KOPT-K1 (cell line): ENCODE measurements at regions not wholly inside any gene's neighbourhood (a gene's known extent, or its start where the extent isn't known, plus 50 kb on each side); places are given as distances from the start of the nearest gene placed in this dataset.

Experiments used
- H3K27ac ChIP-seq: fragments of 200-600 bp; sonication (generic); 2 replicates; pipeline ENCODE4 v1.5.1; 2016; ENCODE audit warnings: antibody characterized with exemption, mild to moderate bottlenecking, low read depth, low read length; ENCODE audit not compliant: poor library complexity, severe bottlenecking
- H3K36me3 ChIP-seq: fragments of 200-600 bp; sonication (generic); 2 replicates; pipeline ENCODE4 v1.5.1; 2017; ENCODE audit warnings: antibody characterized with exemption, mild to moderate bottlenecking, low read length, moderate library complexity; ENCODE audit not compliant: insufficient read depth
- H3K9me3 ChIP-seq: fragments of 200-600 bp; sonication (generic); 2 replicates; pipeline ENCODE4 v1.5.1; 2017; ENCODE audit warnings: antibody characterized with exemption, low read length, mild to moderate bottlenecking; ENCODE audit not compliant: insufficient read depth, poor library complexity, severe bottlenecking

GRCh38 chr22:27443306-27443705 lies 358.2 kb downstream of the MN1 start:
- Histone ChIP-seq H3K9me3 (no peaks in the 10 kb centered on the region), H3K36me3 (no peaks in the 10 kb centered on the region), H3K27ac (no peak overlapping the region)

DNA sequence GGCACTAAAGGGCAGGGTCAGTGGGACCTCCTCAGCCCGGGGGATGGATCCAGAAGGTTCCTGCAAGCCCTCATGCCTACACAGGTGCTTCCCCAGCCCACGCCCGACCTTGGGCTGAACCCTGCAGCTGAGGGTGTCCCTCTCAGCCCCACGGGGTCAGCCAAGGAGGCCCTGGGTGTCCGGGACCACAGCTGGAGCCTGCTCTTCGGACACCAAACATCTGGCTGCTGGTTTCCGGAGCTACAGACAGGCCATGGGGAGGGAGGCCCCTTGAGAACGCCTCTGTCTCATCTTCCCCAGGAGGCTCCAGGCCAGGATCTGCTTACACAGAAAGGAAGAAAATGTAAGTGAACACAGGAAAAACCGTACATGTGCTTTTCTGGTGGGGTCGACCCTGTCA lies 355.7 kb downstream of the MN1 start:
- no peaks in the 10 kb centered on the region for H3K36me3 ChIP-seq
- no peak overlapping the region for H3K27ac ChIP-seq
- H3K9me3 ChIP-seq, result no peaks in the 10 kb centered on the region

DNA sequence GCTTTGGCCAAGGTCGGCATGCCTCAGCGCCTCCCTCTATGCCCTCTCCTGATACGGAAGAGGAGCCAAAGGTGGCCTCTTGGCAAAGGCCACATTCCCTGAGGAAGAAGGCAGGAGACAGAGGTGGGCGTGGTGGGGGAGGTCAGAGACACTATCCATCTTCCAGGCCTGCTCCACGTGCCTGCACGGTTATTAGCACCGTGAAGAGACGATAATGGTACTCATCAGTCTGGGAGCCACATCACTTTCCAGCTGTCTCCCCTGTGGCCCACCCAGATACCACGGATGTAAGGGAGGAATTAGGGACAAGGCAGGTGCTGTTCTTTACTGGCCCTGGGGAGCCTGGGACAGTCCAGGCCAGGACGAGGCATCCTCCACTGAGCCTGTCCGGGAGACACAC lies 354.3 kb downstream of the MN1 start:
- Histone ChIP-seq H3K9me3 (no peaks in the 10 kb centered on the region), H3K36me3 (no peaks in the 10 kb centered on the region)

DNA sequence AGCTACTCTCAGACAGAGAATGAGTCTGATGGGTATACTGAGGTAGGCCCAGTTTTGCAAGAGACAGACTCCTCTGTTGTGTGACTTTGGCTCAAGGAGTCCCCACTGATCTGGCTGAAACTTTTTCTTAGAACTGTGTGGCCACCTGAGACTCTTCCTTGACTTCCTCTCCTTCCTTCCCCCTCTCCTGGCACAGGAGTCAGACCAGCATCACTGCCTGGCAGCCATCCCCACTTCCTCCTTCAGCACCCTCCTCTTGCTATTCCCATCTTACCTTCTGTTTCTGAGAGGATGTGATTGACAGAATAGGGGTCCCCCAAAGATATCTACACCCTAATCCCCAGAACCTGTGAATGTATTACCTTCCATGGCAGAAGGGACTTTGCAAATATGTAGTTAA lies 351.1 kb downstream of the MN1 start:
- Histone ChIP-seq H3K36me3 (no peaks in the 10 kb centered on the region), H3K27ac (no peak overlapping the region), H3K9me3 (no peaks in the 10 kb centered on the region)

More for the DNA sequence above, 354.3 kb downstream of the MN1 start:
- no peak overlapping the region for H3K27ac ChIP-seq

- H3K27ac ChIP-seq, result no peak overlapping the region
- no peaks in the 10 kb centered on the region for H3K9me3 ChIP-seq
- H3K36me3 ChIP-seq, result no peaks in the 10 kb centered on the region
Observed at GRCh38 chr22:27452245-27452644, 349.3 kb downstream of the MN1 start.

- no peaks in the 10 kb centered on the region for H3K36me3 ChIP-seq
- no peak overlapping the region for H3K27ac ChIP-seq
- no peaks in the 10 kb centered on the region for H3K9me3 ChIP-seq
Observed at GRCh38 chr22:27452922-27453321, 348.6 kb downstream of the MN1 start.

GRCh38 chr22:27453725-27454124 lies 347.8 kb downstream of the MN1 start:
- no peaks in the 10 kb centered on the region for H3K36me3 ChIP-seq
- H3K9me3 ChIP-seq, result no peaks in the 10 kb centered on the region
- no peak overlapping the region for H3K27ac ChIP-seq

DNA sequence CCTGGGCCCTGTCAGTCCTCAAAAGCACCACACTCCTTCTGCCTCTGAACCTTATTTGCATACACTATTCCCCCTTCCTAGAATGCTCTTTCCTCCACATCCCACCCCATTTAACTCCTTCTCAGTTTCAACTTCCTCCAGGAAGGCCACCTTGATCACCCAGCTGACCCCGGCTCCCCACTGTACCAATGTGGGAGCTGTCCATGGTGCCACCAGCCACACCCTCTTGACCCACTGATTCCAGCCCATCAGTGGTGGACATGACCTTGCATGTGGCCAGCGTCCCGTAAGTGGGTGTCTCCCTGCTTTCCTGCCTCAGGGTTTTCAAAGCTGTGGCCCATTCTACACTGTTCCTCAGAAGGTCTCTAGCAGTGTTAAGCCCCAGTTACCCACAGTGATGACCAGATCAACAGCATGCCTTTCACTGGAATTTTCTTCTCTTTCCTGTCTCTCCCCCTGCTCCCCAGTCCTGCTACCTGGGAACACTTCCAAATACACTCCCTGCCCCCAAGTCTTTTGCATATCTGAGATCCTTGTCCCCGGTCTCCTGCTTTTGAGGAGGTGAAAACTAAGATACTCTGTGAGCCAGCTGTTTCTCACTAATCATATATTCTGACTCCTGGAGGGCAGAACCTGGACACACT lies 346.6 kb downstream of the MN1 start:
- H3K9me3 ChIP-seq, result no peaks in the 10 kb centered on the region
- no peaks in the 10 kb centered on the region for H3K36me3 ChIP-seq
- H3K27ac ChIP-seq, result no peak overlapping the region

DNA sequence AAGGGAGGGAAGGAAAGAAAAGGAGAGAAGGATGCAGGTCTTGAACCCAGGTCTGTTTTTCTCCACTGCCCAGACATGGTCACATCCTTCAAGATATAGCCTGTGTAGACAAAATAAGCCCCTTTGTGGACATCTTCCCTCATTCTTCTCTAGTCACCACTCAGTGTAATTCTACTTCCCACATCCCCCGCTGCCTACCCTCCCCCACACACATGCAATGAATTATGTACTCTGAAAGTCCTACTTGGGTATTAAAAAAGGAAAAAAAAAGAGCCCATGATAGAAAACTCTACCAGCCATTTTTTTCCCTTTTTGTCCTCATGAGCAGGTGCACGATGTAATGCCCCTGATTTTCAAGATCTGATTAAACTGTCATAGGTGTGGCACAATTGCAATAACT lies 346.0 kb downstream of the MN1 start:
- Histone ChIP-seq H3K27ac (no peak overlapping the region), H3K36me3 (no peaks in the 10 kb centered on the region), H3K9me3 (no peaks in the 10 kb centered on the region)

- Histone ChIP-seq H3K27ac (no peak overlapping the region), H3K9me3 (no peaks in the 10 kb centered on the region), H3K36me3 (no peaks in the 10 kb centered on the region)
Observed at GRCh38 chr22:27456696-27457503, 344.7 kb downstream of the MN1 start.

GRCh38 chr22:27459999-27460398 lies 341.6 kb downstream of the MN1 start:
- H3K9me3 ChIP-seq, result no peaks in the 10 kb centered on the region
- H3K27ac ChIP-seq, result no peak overlapping the region

GRCh38 chr22:27460591-27461347 lies 340.8 kb downstream of the MN1 start:
- H3K27ac ChIP-seq, result no peak overlapping the region
- H3K9me3 ChIP-seq, result no peaks in the 10 kb centered on the region
- no peaks in the 10 kb centered on the region for H3K36me3 ChIP-seq

More at GRCh38 chr22:27459999-27460398, 341.6 kb downstream of the MN1 start:
- no peaks in the 10 kb centered on the region for H3K36me3 ChIP-seq

DNA sequence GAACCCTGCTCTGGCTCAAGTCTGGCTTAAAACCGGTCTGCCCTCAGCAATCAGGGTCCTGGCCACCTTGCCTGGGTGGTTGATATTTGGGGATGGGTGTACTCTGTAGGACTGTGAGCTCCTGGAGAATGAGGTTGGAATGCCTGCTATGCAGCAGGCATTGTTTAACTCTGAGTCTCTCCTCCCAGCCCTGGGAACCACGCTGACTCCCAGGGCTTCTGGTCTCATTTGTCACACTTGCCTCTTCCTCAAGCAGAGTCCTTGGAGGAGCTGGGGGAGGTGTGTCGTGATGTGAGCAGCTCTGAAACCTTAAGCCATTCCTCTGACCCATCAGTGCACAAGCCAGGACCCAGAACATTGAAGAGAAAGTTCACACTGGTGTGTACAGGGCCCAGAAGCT lies 340.1 kb downstream of the MN1 start:
- H3K9me3 ChIP-seq, result no peaks in the 10 kb centered on the region
- H3K27ac ChIP-seq, result no peak overlapping the region
- no peaks in the 10 kb centered on the region for H3K36me3 ChIP-seq

DNA sequence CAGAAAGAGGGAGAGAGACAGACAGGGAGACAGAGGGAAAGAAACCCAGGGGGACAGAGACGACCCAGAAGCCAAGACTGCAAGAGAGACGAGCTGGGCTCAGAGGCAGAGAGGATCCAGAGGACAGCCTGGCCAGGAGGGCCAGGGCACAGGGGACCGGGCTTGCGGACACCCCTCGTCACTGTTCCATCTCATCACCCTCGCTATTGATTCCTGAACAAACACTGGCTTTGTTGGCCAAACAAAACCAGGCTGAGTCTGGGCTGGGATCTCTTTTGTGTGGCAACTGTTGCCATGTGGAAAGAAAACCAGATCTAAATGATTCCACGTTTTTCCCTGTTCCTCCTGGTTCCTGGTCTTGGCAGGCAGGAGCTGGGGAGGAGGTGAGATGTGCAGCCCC lies 339.4 kb downstream of the MN1 start:
- H3K9me3 ChIP-seq, result no peaks in the 10 kb centered on the region
- H3K27ac ChIP-seq, result no peak overlapping the region
- H3K36me3 ChIP-seq, result no peaks in the 10 kb centered on the region

- Histone ChIP-seq H3K9me3 (no peaks in the 10 kb centered on the region), H3K36me3 (no peaks in the 10 kb centered on the region), H3K27ac (no peak overlapping the region)
Observed at GRCh38 chr22:27463121-27463660, 338.4 kb downstream of the MN1 start.
